ENCODE measurements at regions not wholly inside any gene's neighbourhood (a gene's known extent, or its start where the extent isn't known, plus 50 kb on each side); places are given as distances from the start of the nearest gene placed in this dataset.

DNA sequence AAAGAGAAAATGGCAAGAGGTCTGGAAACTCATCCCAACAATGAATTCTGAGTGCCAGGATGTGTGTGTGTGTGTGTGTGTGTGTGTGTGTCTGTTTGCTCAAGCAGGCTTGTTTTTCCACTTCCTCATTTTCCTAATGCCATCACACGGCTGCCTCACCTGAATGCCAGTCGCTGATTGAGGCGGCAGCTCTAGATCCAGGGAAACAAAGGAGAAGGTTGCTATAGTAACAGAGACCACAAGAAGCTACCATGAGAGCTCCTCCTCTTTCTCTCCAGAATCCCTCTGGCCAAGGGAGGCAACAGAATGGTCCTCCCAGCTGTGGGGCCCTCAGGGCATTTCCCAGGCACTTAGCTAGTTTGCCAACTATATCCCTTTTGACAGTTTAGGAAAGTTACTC lies 241.1 kb upstream of the TSHZ2 start:
- TF ChIP-seq CTCF (IDR thresholded peaks at IDR 0.05): no peak
- TF ChIP-seq POLR2A (IDR thresholded peaks at IDR 0.05): no peak

All from Peyer's patch (tissue), 4 donors.